ENCODE measurements at regions not wholly inside any gene's neighbourhood (a gene's known extent, or its start where the extent isn't known, plus 50 kb on each side); places are given as distances from the start of the nearest gene placed in this dataset.

DNA sequence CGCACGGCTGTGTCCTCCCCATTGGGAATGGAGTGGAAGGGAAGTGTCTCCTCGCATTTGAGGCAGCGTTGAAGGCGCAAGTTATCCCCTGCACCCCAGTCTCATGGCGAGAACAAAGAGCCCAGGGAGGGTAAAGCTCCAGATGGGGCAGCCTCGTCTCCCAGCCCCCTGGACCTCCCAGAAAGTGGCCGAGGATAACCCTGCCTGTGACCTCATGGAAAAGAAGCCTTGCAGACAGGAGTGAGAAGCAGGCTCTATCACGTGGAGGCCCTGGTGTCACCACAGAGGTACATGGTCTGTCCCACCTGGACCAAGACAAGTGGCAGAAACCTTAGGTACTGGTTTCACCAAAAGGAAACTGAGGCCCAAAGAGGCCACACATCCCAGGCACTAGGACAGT is 134.8 kb upstream of the RPS6KA2 start:
- TF ChIP-seq CTCF (IDR thresholded peaks at IDR 0.05), result no peak
- no peak for TF ChIP-seq POLR2AphosphoS5 (IDR thresholded peaks at IDR 0.05)
